Cardiac muscle cell (in vitro differentiated cells and primary cell): ENCODE measurements at regions not wholly inside any gene's neighbourhood (a gene's known extent, or its start where the extent isn't known, plus 50 kb on each side); places are given as distances from the start of the nearest gene placed in this dataset.
"Not testable (repeated sequence)": the region's sequence is repeated elsewhere in the genome, so short reads cannot be mapped to it uniquely, and the experiment has no call there.

ENCODE experiments used
- DNase-seq, 2 donors: peaks; one replicate each; pipeline versions ENCODE4 v3.0.0 to v3.0.0-alpha.2; 2010 to 2017; ENCODE audit warnings: low read depth in 1 of 2, low spot score in 1 of 2
- H3K27ac ChIP-seq: fragments of 200-600 bp; sonication (generic); 2 replicates; pipeline ENCODE4 v1.5.1; 2016
- H3K27me3 ChIP-seq: fragments of 200-600 bp; sonication (generic); 2 replicates; pipeline ENCODE4 v1.6.0; 2016; ENCODE audit warnings: control low read depth
- H3K36me3 ChIP-seq: fragments of 200-600 bp; sonication (generic); 2 replicates; pipeline ENCODE4 v1.5.1; 2016; ENCODE audit warnings: control low read depth
- H3K4me1 ChIP-seq: fragments of 200-600 bp; sonication (generic); 2 replicates; pipeline ENCODE4 v1.8.1; 2017; ENCODE audit warnings: low read depth, mild to moderate bottlenecking, mixed run types
- H3K4me3 ChIP-seq: fragments of 200-600 bp; sonication (generic); 2 replicates; pipeline ENCODE4 v1.5.1; 2016; ENCODE audit warnings: mild to moderate bottlenecking
- H3K9me3 ChIP-seq: fragments of 200-600 bp; sonication (generic); 2 replicates; pipeline ENCODE4 v1.5.1; 2017; ENCODE audit warnings: low read depth, mild to moderate bottlenecking, control low read depth
- CTCF ChIP-seq: IDR thresholded peaks from 2 replicates; pipeline ENCODE4 v1.5.1; 2012; ENCODE audit warnings: low read depth, mild to moderate bottlenecking, low read length

- no peaks in the 10 kb centered on the region for H3K36me3 ChIP-seq
- H3K27ac ChIP-seq, result no peak overlapping the region
- no peaks in the 10 kb centered on the region for H3K9me3 ChIP-seq
- no peak for DNase-seq
- no peaks in the 10 kb centered on the region for H3K4me1 ChIP-seq
- H3K27me3 ChIP-seq, result no peaks in the 10 kb centered on the region
- TF ChIP-seq CTCF, result no peak
- no peak overlapping the region for H3K4me3 ChIP-seq
These were observed 239.7 kb upstream of the KITLG start for GRCh38 chr12:88820012-88820411.

DNA sequence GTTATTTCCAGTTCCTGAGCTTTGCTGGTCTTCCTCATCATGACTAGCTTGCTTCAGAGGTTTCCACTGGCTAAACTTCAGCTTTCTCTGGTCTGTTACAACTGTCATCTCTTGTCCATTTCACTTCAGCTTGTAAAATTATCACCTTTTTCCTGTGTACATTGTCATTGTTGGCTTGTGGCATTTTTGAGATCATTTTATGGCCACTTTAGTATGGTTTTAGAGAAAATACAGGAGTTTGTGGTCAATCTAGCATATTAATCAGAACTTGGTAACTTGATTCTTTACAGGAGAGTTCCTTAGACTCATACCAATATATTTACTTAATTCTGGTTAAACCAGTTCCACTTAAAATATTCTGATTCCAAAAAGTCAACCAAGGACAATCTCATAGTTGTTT is 235.9 kb upstream of the KITLG start:
- Histone ChIP-seq H3K27me3 (no peaks in the 10 kb centered on the region), H3K9me3 (no peaks in the 10 kb centered on the region), H3K4me1 (no peaks in the 10 kb centered on the region), H3K27ac (no peak overlapping the region), H3K4me3 (no peak overlapping the region), H3K36me3 (no peaks in the 10 kb centered on the region)
- TF ChIP-seq CTCF, result no peak
- no peak for DNase-seq

DNA sequence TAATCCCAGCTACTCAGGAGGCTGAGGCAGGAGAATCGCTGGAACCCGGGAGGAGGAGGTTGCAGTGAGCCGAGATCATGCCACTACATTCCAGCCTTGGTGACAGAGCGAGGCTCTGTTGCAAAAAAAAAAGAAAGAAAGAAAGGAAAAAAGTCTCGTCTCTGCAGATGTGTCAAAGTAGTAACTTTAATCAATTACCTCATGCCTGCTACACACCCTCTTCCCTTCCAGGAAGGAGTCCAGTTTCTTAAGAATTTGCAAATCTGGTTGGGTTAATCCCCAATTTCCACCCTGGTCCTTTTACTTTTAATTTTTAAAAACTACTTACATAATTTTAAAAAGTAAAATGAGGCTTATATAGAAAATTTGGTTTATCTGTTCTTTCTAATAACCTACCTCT is 234.5 kb upstream of the KITLG start:
- Histone ChIP-seq H3K36me3 (no peaks in the 10 kb centered on the region), H3K4me1 (no peaks in the 10 kb centered on the region), H3K27me3 (no peaks in the 10 kb centered on the region), H3K9me3 (no peaks in the 10 kb centered on the region), H3K4me3 (no peak overlapping the region), H3K27ac (no peak overlapping the region)
- DNase-seq, result no peak
- TF ChIP-seq CTCF, result no peak

DNA sequence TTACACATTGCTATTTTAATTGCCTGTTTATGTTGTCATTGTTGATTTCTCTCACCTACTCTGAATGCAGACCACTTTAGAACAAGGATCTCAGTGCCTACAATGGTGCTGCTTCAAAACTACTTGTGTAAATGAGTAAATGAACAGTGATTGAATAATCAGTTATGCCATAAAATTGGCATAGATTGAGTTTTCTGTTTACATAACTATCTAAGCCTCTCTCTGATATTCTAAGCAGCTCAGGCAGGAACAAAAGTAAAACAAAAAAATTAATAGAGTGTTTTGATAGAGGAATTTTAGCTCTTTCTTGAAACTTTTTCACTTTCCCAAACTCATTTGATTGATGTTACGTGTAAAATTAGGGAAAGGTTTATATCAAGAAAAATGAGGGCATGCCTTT is 232.3 kb upstream of the KITLG start:
- no peak for DNase-seq
- Histone ChIP-seq H3K9me3 (no peaks in the 10 kb centered on the region), H3K27ac (no peak overlapping the region), H3K4me3 (no peak overlapping the region), H3K27me3 (no peaks in the 10 kb centered on the region), H3K4me1 (no peaks in the 10 kb centered on the region), H3K36me3 (no peaks in the 10 kb centered on the region)
- no peak for TF ChIP-seq CTCF

DNA sequence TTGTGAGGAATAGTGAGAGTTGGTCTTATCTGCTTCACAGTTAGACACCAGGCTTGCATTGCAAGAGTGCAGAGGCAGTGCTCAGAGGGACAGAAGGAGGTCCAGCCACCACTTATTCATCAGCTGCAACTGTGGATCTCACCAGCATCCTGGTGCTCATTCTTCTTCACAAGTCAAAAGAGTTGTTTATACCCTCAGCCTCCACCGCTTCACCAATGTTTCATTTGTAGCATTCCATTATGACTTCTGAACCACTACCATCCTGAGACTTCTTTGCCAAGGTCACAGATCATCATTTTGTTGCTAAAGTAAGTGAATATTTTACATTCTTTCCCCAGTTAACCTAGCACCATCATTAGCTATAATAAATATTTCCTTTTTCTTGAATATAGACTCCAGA is 230.5 kb upstream of the KITLG start:
- H3K36me3 ChIP-seq, result no peaks in the 10 kb centered on the region
- H3K27ac ChIP-seq, result no peak overlapping the region
- H3K9me3 ChIP-seq, result no peaks in the 10 kb centered on the region
- TF ChIP-seq CTCF, result no peak
- no peaks in the 10 kb centered on the region for H3K27me3 ChIP-seq
- H3K4me1 ChIP-seq, result no peaks in the 10 kb centered on the region
- DNase-seq, result no peak
- no peak overlapping the region for H3K4me3 ChIP-seq

- H3K4me3 ChIP-seq, H3K27me3 ChIP-seq, H3K9me3 ChIP-seq, DNase-seq, H3K27ac ChIP-seq, H3K4me1 ChIP-seq, H3K36me3 ChIP-seq: not testable (repeated sequence)
These were observed 229.6 kb upstream of the KITLG start for GRCh38 chr12:88809841-88810240.
